CD14-positive monocyte (primary cell): ENCODE measurements at regions not wholly inside any gene's neighbourhood (a gene's known extent, or its start where the extent isn't known, plus 50 kb on each side); places are given as distances from the start of the nearest gene placed in this dataset.

Source experiments
- DNase-seq, 3 donors: peaks; one replicate each; pipeline ENCODE4 v3.0.0-alpha.2; 2011 to 2022
- H2AFZ ChIP-seq: 2 replicates; pipeline ENCODE4 v1.6.0; 2012; ENCODE audit warnings: mild to moderate bottlenecking, low read depth, low read length, inconsistent platforms; ENCODE audit not compliant: insufficient read depth, poor library complexity, severe bottlenecking
- H3K27ac ChIP-seq, 2 donors: 1 replicate in 1 of 2; 2 replicates in 1 of 2; pipeline ENCODE4 v1.5.1; 2012 to 2013; ENCODE audit warnings: low read length in 2 of 2, control low read depth in 1 of 2, inconsistent platforms in 1 of 2, low read depth in 1 of 2, mild to moderate bottlenecking in 1 of 2
- H3K27me3 ChIP-seq, 2 donors: one replicate each; pipeline versions ENCODE4 v1.6.0 to v1.6.1; 2011 to 2013; ENCODE audit warnings: low read length in 2 of 2; ENCODE audit not compliant: control insufficient read depth in 2 of 2, insufficient read depth in 2 of 2
- H3K36me3 ChIP-seq, 2 donors: replicated peaks in 1 of 2; 1 replicate in 1 of 2; 2 replicates in 1 of 2; pipeline versions ENCODE4 v1.5.1 to v1.6.1; 2012 to 2013; ENCODE audit warnings: low read length in 2 of 2, control low read depth in 1 of 2, inconsistent platforms in 1 of 2, mild to moderate bottlenecking in 1 of 2; ENCODE audit not compliant: insufficient read depth in 2 of 2, control insufficient read depth in 1 of 2
- H3K4me1 ChIP-seq, 2 donors: 1 replicate in 1 of 2; 2 replicates in 1 of 2; pipeline versions ENCODE4 v1.5.1 to v1.6.1; 2012 to 2013; ENCODE audit warnings: low read length in 2 of 2, control low read depth in 1 of 2, inconsistent platforms in 1 of 2, mild to moderate bottlenecking in 1 of 2, moderate library complexity in 1 of 2; ENCODE audit not compliant: insufficient read depth in 2 of 2, control insufficient read depth in 1 of 2
- H3K4me2 ChIP-seq: replicated peaks from 2 replicates; pipeline ENCODE3; 2012; ENCODE audit warnings: low read length, moderate library complexity, mild to moderate bottlenecking; ENCODE audit not compliant: poor library complexity, severe bottlenecking; ENCODE audit errors: extremely low read depth
- H3K4me3 ChIP-seq, 3 experiments: fragments of 200-600 bp in 1 of 3; sonication (generic) in 1 of 3; replicated peaks in 1 of 3; 1 replicate in 2 of 3; 2 replicates in 1 of 3; pipeline ENCODE4 v1.5.1; 2011 to 2013; ENCODE audit warnings: low read length in 3 of 3, mild to moderate bottlenecking in 3 of 3, control low read depth in 2 of 3, low read depth in 2 of 3, inconsistent platforms in 1 of 3, moderate library complexity in 1 of 3
- H3K79me2 ChIP-seq: 2 replicates; pipeline ENCODE4 v1.6.0; 2012; ENCODE audit warnings: mild to moderate bottlenecking, control low read depth, inconsistent platforms, low read length, moderate library complexity; ENCODE audit not compliant: insufficient read depth
- H3K9ac ChIP-seq: 2 replicates; pipeline ENCODE4 v1.6.0; 2017; ENCODE audit warnings: low read length, mild to moderate bottlenecking; ENCODE audit not compliant: insufficient read depth, poor library complexity, severe bottlenecking
- H3K9me3 ChIP-seq, 2 donors: replicated peaks in 1 of 2; 1 replicate in 1 of 2; 2 replicates in 1 of 2; pipeline versions ENCODE4 v1.5.1 to v1.6.1; 2012 to 2013; ENCODE audit warnings: low read length in 2 of 2, control low read depth in 1 of 2; ENCODE audit not compliant: control insufficient read depth in 1 of 2, insufficient read depth in 1 of 2
- H4K20me1 ChIP-seq: 2 replicates; pipeline ENCODE4 v1.6.0; 2012; ENCODE audit warnings: mild to moderate bottlenecking, low read length, control low read depth, moderate library complexity; ENCODE audit not compliant: insufficient read depth
- H3K27ac Mint-ChIP-seq, 7 donors: one replicate each; pipeline ENCODE4 v1.8.0; 2020; ENCODE audit warnings: mild to moderate bottlenecking in 7 of 7, mixed read lengths in 7 of 7, moderate library complexity in 6 of 7, inconsistent platforms in 2 of 7
- H3K27me3 Mint-ChIP-seq, 3 donors: one replicate each; pipeline ENCODE4 v1.8.0; 2021 to 2022; ENCODE audit warnings: low read depth in 3 of 3, mild to moderate bottlenecking in 3 of 3, mixed read lengths in 3 of 3, moderate library complexity in 3 of 3, inconsistent platforms in 1 of 3
- H3K36me3 Mint-ChIP-seq, 2 donors: one replicate each; pipeline ENCODE4 v1.8.0; 2020; ENCODE audit warnings: mixed read lengths in 2 of 2, inconsistent platforms in 1 of 2, mild to moderate bottlenecking in 1 of 2
- H3K4me1 Mint-ChIP-seq: one replicate; pipeline ENCODE4 v1.8.0; 2020; ENCODE audit warnings: mild to moderate bottlenecking, mixed read lengths
- H3K4me3 Mint-ChIP-seq, 2 donors: one replicate each; pipeline ENCODE4 v1.8.0; 2020; ENCODE audit warnings: mild to moderate bottlenecking in 2 of 2, mixed read lengths in 2 of 2, moderate library complexity in 1 of 2
- H3K9me3 Mint-ChIP-seq, 7 donors: one replicate each; pipeline ENCODE4 v1.8.0; 2020 to 2022; ENCODE audit warnings: mixed read lengths in 7 of 7, mild to moderate bottlenecking in 6 of 7, moderate library complexity in 6 of 7, inconsistent platforms in 2 of 7
- WGBS: methylation state at CpG from one replicate; pipeline ENCODE4 v1.1.5; 2013; ENCODE audit warnings: missing lambda C conversion rate; ENCODE audit not compliant: insufficient coverage; 5-methylcytosine and 5-hydroxymethylcytosine counted together
- intact Hi-C, 2 donors: fragments of 100-400 bp; cut with micrococcal nuclease; formaldehyde crosslinking; loops; one replicate each; pipeline versions ENCODE4 v1.15.0 to v1.15.1; 2023
- TF ChIP-seq, protein P1 (sequence below): fragments of 200-600 bp; IDR thresholded peaks from one replicate; pipeline ENCODE4 v1.8.0; 2022; ENCODE audit warnings: antibody characterized with exemption, mild to moderate bottlenecking

DNA sequence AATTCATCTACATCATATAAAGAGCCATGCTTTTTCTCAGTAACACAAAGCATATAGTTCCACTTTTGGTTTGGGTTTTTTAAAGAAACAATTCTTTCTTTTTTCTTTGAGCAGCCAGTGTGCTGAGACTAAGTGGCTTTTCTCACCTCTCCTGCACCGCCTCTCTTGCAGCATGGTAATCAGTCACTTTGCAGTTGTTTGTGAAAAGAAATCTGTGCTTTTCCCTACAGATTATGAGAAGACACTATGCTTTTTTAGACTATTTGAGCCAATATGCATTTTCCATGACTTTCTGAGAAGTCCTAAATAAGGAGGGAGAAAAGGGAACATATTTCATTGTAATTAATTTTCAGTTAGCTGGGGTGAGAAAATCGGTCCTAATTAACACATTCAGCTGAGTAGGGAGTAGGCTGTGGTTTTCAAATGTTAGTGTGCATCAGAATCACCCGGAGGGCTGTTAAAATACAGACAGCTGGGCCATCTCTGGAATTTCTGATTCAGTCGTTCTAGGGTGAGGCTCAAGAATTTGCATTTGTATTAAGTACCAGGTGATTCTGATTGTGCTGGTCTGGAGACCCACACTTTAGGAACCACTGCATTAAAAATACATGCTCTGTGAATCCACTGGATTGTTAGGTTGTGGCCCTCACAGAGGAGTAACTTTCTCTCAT lies 155.2 kb downstream of the TINAG start:
- Histone ChIP-seq H3K9me3 (no peaks in the 10 kb centered on the region), H3K4me1 (no peaks in the 10 kb centered on the region), H3K4me3 (no peak overlapping the region), H3K36me3 (no peaks in the 10 kb centered on the region), H2AFZ (no peak overlapping the region), H3K79me2 (no peaks in the 10 kb centered on the region), H3K27ac (no peak overlapping the region), H4K20me1 (no peaks in the 10 kb centered on the region), H3K4me2 (no peak overlapping the region), H3K9ac (no peak overlapping the region), H3K27me3 (no peaks in the 10 kb centered on the region)
- TF ChIP-seq, protein P1, sequence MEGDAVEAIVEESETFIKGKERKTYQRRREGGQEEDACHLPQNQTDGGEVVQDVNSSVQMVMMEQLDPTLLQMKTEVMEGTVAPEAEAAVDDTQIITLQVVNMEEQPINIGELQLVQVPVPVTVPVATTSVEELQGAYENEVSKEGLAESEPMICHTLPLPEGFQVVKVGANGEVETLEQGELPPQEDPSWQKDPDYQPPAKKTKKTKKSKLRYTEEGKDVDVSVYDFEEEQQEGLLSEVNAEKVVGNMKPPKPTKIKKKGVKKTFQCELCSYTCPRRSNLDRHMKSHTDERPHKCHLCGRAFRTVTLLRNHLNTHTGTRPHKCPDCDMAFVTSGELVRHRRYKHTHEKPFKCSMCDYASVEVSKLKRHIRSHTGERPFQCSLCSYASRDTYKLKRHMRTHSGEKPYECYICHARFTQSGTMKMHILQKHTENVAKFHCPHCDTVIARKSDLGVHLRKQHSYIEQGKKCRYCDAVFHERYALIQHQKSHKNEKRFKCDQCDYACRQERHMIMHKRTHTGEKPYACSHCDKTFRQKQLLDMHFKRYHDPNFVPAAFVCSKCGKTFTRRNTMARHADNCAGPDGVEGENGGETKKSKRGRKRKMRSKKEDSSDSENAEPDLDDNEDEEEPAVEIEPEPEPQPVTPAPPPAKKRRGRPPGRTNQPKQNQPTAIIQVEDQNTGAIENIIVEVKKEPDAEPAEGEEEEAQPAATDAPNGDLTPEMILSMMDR, result no peak
- Mint-ChIP-seq H3K36me3 (no peaks in the 10 kb centered on the region), H3K27ac (no peak overlapping the region), H3K27me3 (peaks cover 0 to 2% (median 0%) of the 10 kb centered on the region in 3 donors), H3K9me3 (peaks cover 0 to 6% (median 2%) of the 10 kb centered on the region in 7 donors), H3K4me3 (no peak overlapping the region), H3K4me1 (no peaks in the 10 kb centered on the region)
- DNase-seq, result no peak
- intact Hi-C loops, result no loop called here
- 50% methylated on average over 1 of the region's 4 CpGs for WGBS

DNA sequence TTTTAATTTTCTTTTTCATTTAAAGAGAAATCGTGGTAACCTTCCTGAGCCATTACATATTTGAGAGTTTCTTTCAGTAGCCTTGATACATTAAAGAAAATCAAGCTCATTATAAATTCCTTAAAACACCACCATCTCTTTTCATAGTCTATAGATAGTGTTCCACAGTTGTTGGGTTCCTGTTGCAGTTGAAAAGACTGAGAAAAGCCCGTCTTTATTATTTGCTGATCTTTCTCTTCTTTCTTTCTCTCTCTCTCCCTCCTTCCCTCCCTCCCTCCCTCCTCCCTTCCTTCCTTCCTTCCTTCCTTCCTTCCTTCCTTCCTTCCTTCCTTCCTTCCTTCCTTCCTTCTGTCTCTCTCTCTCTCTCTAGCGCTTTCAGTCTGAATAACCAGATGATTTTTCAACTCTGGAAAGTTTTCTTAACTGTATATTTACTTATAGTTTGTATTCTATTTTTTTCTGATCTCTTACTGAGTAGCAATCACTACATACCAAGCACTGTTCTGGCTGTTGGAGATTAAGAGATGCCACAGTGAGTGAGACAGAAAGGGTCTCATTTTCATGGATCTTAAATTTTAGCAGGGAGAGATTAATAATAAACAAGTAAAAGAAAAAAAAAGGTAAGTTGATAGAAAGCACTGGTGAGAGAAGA lies 157.5 kb downstream of the TINAG start:
- H3K36me3 ChIP-seq, result no peaks in the 10 kb centered on the region
- no peaks in the 10 kb centered on the region for H3K36me3 Mint-ChIP-seq
- H3K27me3 ChIP-seq, result no peaks in the 10 kb centered on the region
- no peak overlapping the region for H3K4me2 ChIP-seq
- H3K4me3 ChIP-seq, result no peak overlapping the region
- no peak overlapping the region for H3K4me3 Mint-ChIP-seq
- intact Hi-C loops, result no loop called here
- no peak overlapping the region for H3K27ac Mint-ChIP-seq
- H3K9me3 ChIP-seq, result no peaks in the 10 kb centered on the region
- no peak overlapping the region for H2AFZ ChIP-seq
- H3K27me3 Mint-ChIP-seq, result peaks cover 0 to 2% (median 0%) of the 10 kb centered on the region in 3 donors
- TF ChIP-seq, protein P1, result no peak
- H3K27ac ChIP-seq, result no peak overlapping the region
- H4K20me1 ChIP-seq, result no peaks in the 10 kb centered on the region
- no peak overlapping the region for H3K9ac ChIP-seq
- H3K9me3 Mint-ChIP-seq, result peaks cover 0 to 3% (median 2%) of the 10 kb centered on the region in 7 donors
- DNase-seq, result no peak
- H3K4me1 Mint-ChIP-seq, result no peaks in the 10 kb centered on the region
- H3K4me1 ChIP-seq, result no peaks in the 10 kb centered on the region
- no CpG with 5 or more reads among the region's 3 CpGs for WGBS
- no peaks in the 10 kb centered on the region for H3K79me2 ChIP-seq
